ENCODE measurements at regions not wholly inside any gene's neighbourhood (a gene's known extent, or its start where the extent isn't known, plus 50 kb on each side); places are given as distances from the start of the nearest gene placed in this dataset.

DNA sequence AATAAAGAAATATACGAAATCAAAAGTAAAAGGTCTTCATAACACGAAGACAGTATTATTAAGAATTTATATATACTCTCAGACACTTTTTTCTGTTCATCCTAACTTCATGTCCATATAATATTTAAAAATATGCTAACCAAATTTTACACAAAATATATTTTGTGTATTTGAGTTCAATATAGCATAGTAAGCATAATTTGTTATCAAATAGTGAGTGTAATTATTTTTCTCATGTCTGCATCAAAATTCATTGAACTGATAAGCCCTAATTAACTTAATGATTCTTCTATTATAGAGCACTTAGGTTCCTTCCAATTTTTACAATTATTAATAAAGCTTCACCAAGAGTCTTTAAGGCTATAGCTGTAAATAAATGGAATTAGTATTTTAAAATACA is 99.7 kb upstream of the SYT1 start:
- H3K27me3 Mint-ChIP-seq (ENCODE audit: insufficient read depth): no peaks in the 10 kb centered on the region
- H3K4me1 Mint-ChIP-seq: no peaks in the 10 kb centered on the region
- no peaks in the 10 kb centered on the region for H3K36me3 ChIP-seq (ENCODE audit: control insufficient read depth, insufficient read depth, low read length)
- H3K4me3 Mint-ChIP-seq: no peak overlapping the region
- TF ChIP-seq, protein P1, sequence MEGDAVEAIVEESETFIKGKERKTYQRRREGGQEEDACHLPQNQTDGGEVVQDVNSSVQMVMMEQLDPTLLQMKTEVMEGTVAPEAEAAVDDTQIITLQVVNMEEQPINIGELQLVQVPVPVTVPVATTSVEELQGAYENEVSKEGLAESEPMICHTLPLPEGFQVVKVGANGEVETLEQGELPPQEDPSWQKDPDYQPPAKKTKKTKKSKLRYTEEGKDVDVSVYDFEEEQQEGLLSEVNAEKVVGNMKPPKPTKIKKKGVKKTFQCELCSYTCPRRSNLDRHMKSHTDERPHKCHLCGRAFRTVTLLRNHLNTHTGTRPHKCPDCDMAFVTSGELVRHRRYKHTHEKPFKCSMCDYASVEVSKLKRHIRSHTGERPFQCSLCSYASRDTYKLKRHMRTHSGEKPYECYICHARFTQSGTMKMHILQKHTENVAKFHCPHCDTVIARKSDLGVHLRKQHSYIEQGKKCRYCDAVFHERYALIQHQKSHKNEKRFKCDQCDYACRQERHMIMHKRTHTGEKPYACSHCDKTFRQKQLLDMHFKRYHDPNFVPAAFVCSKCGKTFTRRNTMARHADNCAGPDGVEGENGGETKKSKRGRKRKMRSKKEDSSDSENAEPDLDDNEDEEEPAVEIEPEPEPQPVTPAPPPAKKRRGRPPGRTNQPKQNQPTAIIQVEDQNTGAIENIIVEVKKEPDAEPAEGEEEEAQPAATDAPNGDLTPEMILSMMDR (conservative IDR thresholded peaks at IDR 0.05): no peak
- H3K9me3 ChIP-seq (ENCODE audit: control insufficient read depth, low read length): no peaks in the 10 kb centered on the region
- H3K36me3 Mint-ChIP-seq (ENCODE audit: low read depth): no peaks in the 10 kb centered on the region
- no peak overlapping the region for H3K27ac Mint-ChIP-seq
- no peaks in the 10 kb centered on the region for H3K4me1 ChIP-seq (ENCODE audit: control insufficient read depth, insufficient read depth, low read length)
- H3K9me3 Mint-ChIP-seq: peaks cover 2% of the 10 kb centered on the region
- H3K9ac ChIP-seq (ENCODE audit: extremely low read depth, low read length, poor library complexity, severe bottlenecking): no peak overlapping the region
- H3K27me3 ChIP-seq (ENCODE audit: control insufficient read depth, insufficient read depth, low read length, poor library complexity, severe bottlenecking): no peaks in the 10 kb centered on the region
- WGBS, 2 experiments (ENCODE audit: insufficient coverage in 1 of 2, insufficient read length in 1 of 2): 63% methylated on average over 2 of the region's 2 CpGs; no CpG with 5 or more reads in 1 of the 2 experiments
- DNase-seq: no peak
- no peak overlapping the region for H3K27ac ChIP-seq (ENCODE audit: low read depth, low read length)
- no peak overlapping the region for H3K4me3 ChIP-seq (ENCODE audit: low read length)

- no peaks in the 10 kb centered on the region for H3K4me1 ChIP-seq (ENCODE audit: control insufficient read depth, insufficient read depth, low read length)
- no peaks in the 10 kb centered on the region for H3K9me3 ChIP-seq (ENCODE audit: control insufficient read depth, low read length)
- H3K4me3 ChIP-seq (ENCODE audit: low read length): no peak overlapping the region
- Mint-ChIP-seq H3K4me1 (no peaks in the 10 kb centered on the region), H3K4me3 (no peak overlapping the region), H3K36me3 (ENCODE audit: low read depth) (no peaks in the 10 kb centered on the region), H3K27ac (no peak overlapping the region), H3K27me3 (ENCODE audit: insufficient read depth) (no peaks in the 10 kb centered on the region), H3K9me3 (peaks cover 2% of the 10 kb centered on the region)
- no peaks in the 10 kb centered on the region for H3K27me3 ChIP-seq (ENCODE audit: control insufficient read depth, insufficient read depth, low read length, poor library complexity, severe bottlenecking)
- no peak overlapping the region for H3K9ac ChIP-seq (ENCODE audit: extremely low read depth, low read length, poor library complexity, severe bottlenecking)
- no peak overlapping the region for H3K27ac ChIP-seq (ENCODE audit: low read depth, low read length)
- no peaks in the 10 kb centered on the region for H3K36me3 ChIP-seq (ENCODE audit: control insufficient read depth, insufficient read depth, low read length)
- TF ChIP-seq, protein P1 (conservative IDR thresholded peaks at IDR 0.05): no peak
- DNase-seq: peak; percentile 36
- WGBS, 2 experiments (ENCODE audit: insufficient coverage in 1 of 2, insufficient read length in 1 of 2): 83% methylated on average over 1 to 4 of the region's 4 CpGs
Measured at GRCh38 chr12:78767264-78767981, 97.2 kb upstream of the SYT1 start.

GRCh38 chr12:78778339-78778738 is 86.2 kb upstream of the SYT1 start:
- Histone ChIP-seq H3K9ac (ENCODE audit: extremely low read depth, low read length, poor library complexity, severe bottlenecking) (no peak overlapping the region), H3K27me3 (ENCODE audit: control insufficient read depth, insufficient read depth, low read length, poor library complexity, severe bottlenecking) (no peaks in the 10 kb centered on the region), H3K9me3 (ENCODE audit: control insufficient read depth, low read length) (no peaks in the 10 kb centered on the region), H3K27ac (ENCODE audit: low read depth, low read length) (no peak overlapping the region), H3K4me1 (ENCODE audit: control insufficient read depth, insufficient read depth, low read length) (no peaks in the 10 kb centered on the region), H3K4me3 (ENCODE audit: low read length) (no peak overlapping the region), H3K36me3 (ENCODE audit: control insufficient read depth, insufficient read depth, low read length) (no peaks in the 10 kb centered on the region)
- H3K9me3 Mint-ChIP-seq: no peaks in the 10 kb centered on the region
- TF ChIP-seq, protein P1 (conservative IDR thresholded peaks at IDR 0.05): no peak
- no peaks in the 10 kb centered on the region for H3K4me1 Mint-ChIP-seq
- no peak overlapping the region for H3K4me3 Mint-ChIP-seq
- no peak for DNase-seq
- H3K27me3 Mint-ChIP-seq (ENCODE audit: insufficient read depth): no peaks in the 10 kb centered on the region
- 97% methylated on average over 2 of the region's 2 CpGs; no CpG with 5 or more reads in 1 of the 2 experiments for WGBS, 2 experiments (ENCODE audit: insufficient coverage in 1 of 2, insufficient read length in 1 of 2)
- H3K36me3 Mint-ChIP-seq (ENCODE audit: low read depth): no peaks in the 10 kb centered on the region
- no peak overlapping the region for H3K27ac Mint-ChIP-seq
